ENCODE measurements at regions not wholly inside any gene's neighbourhood (a gene's known extent, or its start where the extent isn't known, plus 50 kb on each side); places are given as distances from the start of the nearest gene placed in this dataset.

- TF ChIP-seq CTCF (IDR thresholded peaks at IDR 0.05; ENCODE audit: low read depth, low read length, missing control alignments), result no peak
- no peak overlapping the region for H3K4me3 ChIP-seq (ENCODE audit: low read depth, low read length)
- DNase-seq (ENCODE audit: low read depth), result no peak
Observed at GRCh38 chr4:96525898-96526297, 686.0 kb downstream of the PDHA2 start.

GRCh38 chr4:96526625-96527024 is 686.7 kb downstream of the PDHA2 start:
- TF ChIP-seq CTCF (IDR thresholded peaks at IDR 0.05; ENCODE audit: low read depth, low read length, missing control alignments), result no peak
- H3K4me3 ChIP-seq (ENCODE audit: low read depth, low read length), result no peak overlapping the region
- DNase-seq (ENCODE audit: low read depth), result no peak

GRCh38 chr4:96531836-96532235 is 691.9 kb downstream of the PDHA2 start:
- no peak for TF ChIP-seq CTCF (IDR thresholded peaks at IDR 0.05; ENCODE audit: low read depth, low read length, missing control alignments)
- no peak for DNase-seq (ENCODE audit: low read depth)
- no peak overlapping the region for H3K4me3 ChIP-seq (ENCODE audit: low read depth, low read length)

- H3K4me3 ChIP-seq (ENCODE audit: low read depth, low read length), result no peak overlapping the region
- DNase-seq (ENCODE audit: low read depth), result no peak
- no peak for TF ChIP-seq CTCF (IDR thresholded peaks at IDR 0.05; ENCODE audit: low read depth, low read length, missing control alignments)
Observed at GRCh38 chr4:96543346-96543745, 703.5 kb downstream of the PDHA2 start.

GRCh38 chr4:96558466-96558865 is 718.6 kb downstream of the PDHA2 start:
- TF ChIP-seq CTCF (IDR thresholded peaks at IDR 0.05; ENCODE audit: low read depth, low read length, missing control alignments), result no peak
- H3K4me3 ChIP-seq (ENCODE audit: low read depth, low read length), result no peak overlapping the region
- DNase-seq (ENCODE audit: low read depth), result no peak

GRCh38 chr4:96566755-96567154 is 726.9 kb downstream of the PDHA2 start:
- no peak overlapping the region for H3K4me3 ChIP-seq (ENCODE audit: low read depth, low read length)
- DNase-seq (ENCODE audit: low read depth), result no peak
- no peak for TF ChIP-seq CTCF (IDR thresholded peaks at IDR 0.05; ENCODE audit: low read depth, low read length, missing control alignments)

GRCh38 chr4:96585304-96585703 is 745.4 kb downstream of the PDHA2 start:
- DNase-seq (ENCODE audit: low read depth), result no peak
- no peak for TF ChIP-seq CTCF (IDR thresholded peaks at IDR 0.05; ENCODE audit: low read depth, low read length, missing control alignments)
- no peak overlapping the region for H3K4me3 ChIP-seq (ENCODE audit: low read depth, low read length)

Measured in GM12864 (cell line).